ENCODE measurements at regions not wholly inside any gene's neighbourhood (a gene's known extent, or its start where the extent isn't known, plus 50 kb on each side); places are given as distances from the start of the nearest gene placed in this dataset.
"Not testable (repeated sequence)": the region's sequence is repeated elsewhere in the genome, so short reads cannot be mapped to it uniquely, and the experiment has no call there.

GRCh38 chr22:48627966-48628365 lies 1199.7 kb downstream of the BRD1 start:
- ATAC-seq (replicated peaks in 1 of 2) = no peak
- H3K27me3 Mint-ChIP-seq (ENCODE audit: low read depth) = peaks cover 19% of the 10 kb centered on the region
- peaks cover 5% of the 10 kb centered on the region for H3K4me1 Mint-ChIP-seq (ENCODE audit: low read depth)
- no peak overlapping the region for H3K27ac Mint-ChIP-seq
- no peak overlapping the region for H3K4me3 Mint-ChIP-seq
- no peaks in the 10 kb centered on the region for H3K9me3 Mint-ChIP-seq
- no peaks in the 10 kb centered on the region for H3K36me3 Mint-ChIP-seq (ENCODE audit: insufficient read depth in 2 of 2)
- DNase-seq = no peak

GRCh38 chr22:48627203-48627602 lies 1200.5 kb downstream of the BRD1 start:
- no peak for ATAC-seq (replicated peaks in 1 of 2)
- no peak for DNase-seq
- Mint-ChIP-seq H3K27me3 (ENCODE audit: low read depth) (peaks cover 19% of the 10 kb centered on the region), H3K4me1 (ENCODE audit: low read depth) (peaks cover 5% of the 10 kb centered on the region), H3K4me3 (no peak overlapping the region), H3K27ac (no peak overlapping the region), H3K36me3 (ENCODE audit: insufficient read depth in 2 of 2) (no peaks in the 10 kb centered on the region), H3K9me3 (no peaks in the 10 kb centered on the region)

DNA sequence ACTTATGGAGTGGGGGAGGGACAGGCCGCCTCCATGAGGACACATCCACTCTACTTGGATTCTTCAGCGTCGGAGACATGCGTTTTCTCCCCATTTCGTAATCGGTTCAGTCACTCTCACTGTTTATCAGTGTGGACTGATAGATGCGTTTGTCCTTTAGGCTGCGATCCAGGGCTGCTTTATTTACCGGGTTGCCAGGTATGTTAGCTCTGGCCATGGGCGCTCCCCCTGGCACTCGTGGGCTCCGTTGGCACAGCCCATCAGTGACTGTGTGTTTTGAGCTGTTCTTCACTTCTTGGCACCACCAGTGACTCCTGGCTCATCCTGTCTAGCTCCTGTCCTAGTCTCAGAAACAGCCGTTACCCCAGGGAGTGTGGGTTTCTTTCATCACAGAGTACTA lies 1203.3 kb downstream of the BRD1 start:
- Mint-ChIP-seq H3K4me1 (ENCODE audit: low read depth) (peaks cover 5% of the 10 kb centered on the region), H3K27ac (no peak overlapping the region), H3K36me3 (ENCODE audit: insufficient read depth in 2 of 2) (no peaks in the 10 kb centered on the region), H3K27me3 (ENCODE audit: low read depth) (peaks cover 19% of the 10 kb centered on the region), H3K9me3 (no peaks in the 10 kb centered on the region), H3K4me3 (no peak overlapping the region)
- DNase-seq (no peak), ATAC-seq (replicated peaks in 1 of 2) (no peak)

DNA sequence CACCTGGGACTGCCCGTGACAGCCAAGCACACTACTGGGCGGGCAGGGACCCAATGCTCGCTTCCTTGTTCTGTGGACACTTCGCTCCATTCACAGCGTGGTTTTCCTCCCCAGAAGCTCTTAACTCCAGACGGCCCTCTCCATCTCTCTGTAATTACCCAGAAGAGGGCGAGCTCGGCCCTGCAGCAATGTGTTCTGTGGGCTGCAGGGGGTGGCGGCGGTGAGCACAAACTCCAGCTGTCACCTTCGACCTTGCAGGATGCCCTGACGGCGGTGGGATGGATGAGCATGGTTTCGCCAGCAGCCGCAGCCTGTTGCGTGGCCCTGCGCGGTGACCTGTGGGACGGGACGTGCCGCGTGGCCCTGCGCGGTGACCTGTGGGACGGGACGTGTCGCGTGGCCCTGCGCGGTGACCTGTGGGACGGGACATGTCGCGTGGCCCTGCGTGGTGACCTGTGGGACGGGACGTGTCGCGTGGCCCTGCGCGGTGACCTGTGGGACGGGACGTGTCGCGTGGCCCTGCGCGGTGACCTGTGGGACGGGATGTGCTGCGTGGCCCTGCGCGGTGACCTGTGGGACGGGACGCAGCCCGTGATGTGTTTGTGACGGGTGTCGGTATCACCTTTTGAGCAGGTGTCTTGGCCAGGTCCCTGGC lies 1204.7 kb downstream of the BRD1 start:
- Mint-ChIP-seq H3K4me3 (no peak overlapping the region), H3K27me3 (ENCODE audit: low read depth) (peaks cover 19% of the 10 kb centered on the region), H3K36me3 (ENCODE audit: insufficient read depth in 2 of 2) (no peaks in the 10 kb centered on the region), H3K4me1 (ENCODE audit: low read depth) (peaks cover 5% of the 10 kb centered on the region), H3K9me3 (no peaks in the 10 kb centered on the region), H3K27ac (no peak overlapping the region)
- ATAC-seq (replicated peaks in 1 of 2) (no peak), DNase-seq (no peak)

GRCh38 chr22:48621085-48621484 lies 1206.6 kb downstream of the BRD1 start:
- no peak for DNase-seq
- ATAC-seq (replicated peaks in 1 of 2) = no peak
- peaks cover 10% of the 10 kb centered on the region for H3K27me3 Mint-ChIP-seq (ENCODE audit: low read depth)
- no peak overlapping the region for H3K4me3 Mint-ChIP-seq
- H3K36me3 Mint-ChIP-seq (ENCODE audit: insufficient read depth in 2 of 2) = no peaks in the 10 kb centered on the region
- H3K27ac Mint-ChIP-seq = no peak overlapping the region
- no peaks in the 10 kb centered on the region for H3K9me3 Mint-ChIP-seq
- H3K4me1 Mint-ChIP-seq (ENCODE audit: low read depth) = no peaks in the 10 kb centered on the region

GRCh38 chr22:48620460-48620859 lies 1207.2 kb downstream of the BRD1 start:
- not testable (repeated sequence) for H3K4me3 Mint-ChIP-seq; ATAC-seq (replicated peaks in 1 of 2); H3K27me3 Mint-ChIP-seq (ENCODE audit: low read depth); H3K4me1 Mint-ChIP-seq (ENCODE audit: low read depth); DNase-seq; H3K36me3 Mint-ChIP-seq (ENCODE audit: insufficient read depth in 2 of 2); H3K27ac Mint-ChIP-seq; H3K9me3 Mint-ChIP-seq

GRCh38 chr22:48619721-48620120 lies 1208.0 kb downstream of the BRD1 start:
- no peaks in the 10 kb centered on the region for H3K27me3 Mint-ChIP-seq (ENCODE audit: low read depth)
- no peaks in the 10 kb centered on the region for H3K36me3 Mint-ChIP-seq (ENCODE audit: insufficient read depth in 2 of 2)
- no peaks in the 10 kb centered on the region for H3K9me3 Mint-ChIP-seq
- DNase-seq = no peak
- H3K27ac Mint-ChIP-seq = no peak overlapping the region
- H3K4me1 Mint-ChIP-seq (ENCODE audit: low read depth) = no peaks in the 10 kb centered on the region
- ATAC-seq (replicated peaks in 1 of 2) = no peak
- no peak overlapping the region for H3K4me3 Mint-ChIP-seq

- DNase-seq (no peak), ATAC-seq (replicated peaks in 1 of 2) (no peak)
- Mint-ChIP-seq H3K4me1 (ENCODE audit: low read depth) (no peaks in the 10 kb centered on the region), H3K9me3 (no peaks in the 10 kb centered on the region), H3K4me3 (no peak overlapping the region), H3K27me3 (ENCODE audit: low read depth) (no peaks in the 10 kb centered on the region), H3K36me3 (ENCODE audit: insufficient read depth in 2 of 2) (no peaks in the 10 kb centered on the region), H3K27ac (no peak overlapping the region)
Observed at GRCh38 chr22:48618326-48618725, 1209.3 kb downstream of the BRD1 start.

DNA sequence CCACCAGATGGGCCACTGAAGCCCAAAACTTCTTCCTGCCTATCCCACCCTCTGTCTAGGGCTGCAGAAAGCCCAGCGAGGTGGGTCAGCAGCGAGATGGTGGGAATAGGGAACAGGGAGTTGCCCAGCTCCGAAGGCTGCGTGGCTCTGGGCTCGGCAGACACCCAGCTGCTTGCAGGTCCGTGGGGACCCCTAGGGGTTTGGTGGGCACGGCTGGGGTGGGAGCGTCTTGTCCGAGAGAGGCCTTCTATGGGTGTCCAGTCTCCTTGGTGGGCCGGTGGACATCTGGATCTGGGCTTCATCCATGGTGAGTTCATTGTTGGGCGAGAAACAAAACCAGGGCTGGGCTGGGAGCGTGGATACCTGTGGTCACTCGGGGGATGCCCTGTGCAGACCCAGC lies 1211.0 kb downstream of the BRD1 start:
- Mint-ChIP-seq H3K4me1 (ENCODE audit: low read depth) (no peaks in the 10 kb centered on the region), H3K4me3 (no peak overlapping the region), H3K27me3 (ENCODE audit: low read depth) (no peaks in the 10 kb centered on the region), H3K27ac (no peak overlapping the region), H3K36me3 (ENCODE audit: insufficient read depth in 2 of 2) (no peaks in the 10 kb centered on the region), H3K9me3 (no peaks in the 10 kb centered on the region)
- ATAC-seq (replicated peaks in 1 of 2) (no peak), DNase-seq (no peak)

- Mint-ChIP-seq H3K27me3 (ENCODE audit: low read depth) (no peaks in the 10 kb centered on the region), H3K36me3 (ENCODE audit: insufficient read depth in 2 of 2) (no peaks in the 10 kb centered on the region), H3K4me3 (no peak overlapping the region), H3K9me3 (no peaks in the 10 kb centered on the region), H3K4me1 (ENCODE audit: low read depth) (no peaks in the 10 kb centered on the region), H3K27ac (no peak overlapping the region)
- ATAC-seq (replicated peaks in 1 of 2) (no peak), DNase-seq (no peak)
Observed at GRCh38 chr22:48615171-48616008, 1212.3 kb downstream of the BRD1 start.

- ATAC-seq (replicated peaks in 1 of 2) (no peak), DNase-seq (no peak)
- H3K27ac Mint-ChIP-seq = no peak overlapping the region
- no peaks in the 10 kb centered on the region for H3K27me3 Mint-ChIP-seq (ENCODE audit: low read depth)
- no peaks in the 10 kb centered on the region for H3K36me3 Mint-ChIP-seq (ENCODE audit: insufficient read depth in 2 of 2)
- no peaks in the 10 kb centered on the region for H3K4me1 Mint-ChIP-seq (ENCODE audit: low read depth)
- H3K4me3 Mint-ChIP-seq = no peak overlapping the region
- H3K9me3 Mint-ChIP-seq = no peaks in the 10 kb centered on the region
Observed at GRCh38 chr22:48613566-48614200, 1214.0 kb downstream of the BRD1 start.

DNA sequence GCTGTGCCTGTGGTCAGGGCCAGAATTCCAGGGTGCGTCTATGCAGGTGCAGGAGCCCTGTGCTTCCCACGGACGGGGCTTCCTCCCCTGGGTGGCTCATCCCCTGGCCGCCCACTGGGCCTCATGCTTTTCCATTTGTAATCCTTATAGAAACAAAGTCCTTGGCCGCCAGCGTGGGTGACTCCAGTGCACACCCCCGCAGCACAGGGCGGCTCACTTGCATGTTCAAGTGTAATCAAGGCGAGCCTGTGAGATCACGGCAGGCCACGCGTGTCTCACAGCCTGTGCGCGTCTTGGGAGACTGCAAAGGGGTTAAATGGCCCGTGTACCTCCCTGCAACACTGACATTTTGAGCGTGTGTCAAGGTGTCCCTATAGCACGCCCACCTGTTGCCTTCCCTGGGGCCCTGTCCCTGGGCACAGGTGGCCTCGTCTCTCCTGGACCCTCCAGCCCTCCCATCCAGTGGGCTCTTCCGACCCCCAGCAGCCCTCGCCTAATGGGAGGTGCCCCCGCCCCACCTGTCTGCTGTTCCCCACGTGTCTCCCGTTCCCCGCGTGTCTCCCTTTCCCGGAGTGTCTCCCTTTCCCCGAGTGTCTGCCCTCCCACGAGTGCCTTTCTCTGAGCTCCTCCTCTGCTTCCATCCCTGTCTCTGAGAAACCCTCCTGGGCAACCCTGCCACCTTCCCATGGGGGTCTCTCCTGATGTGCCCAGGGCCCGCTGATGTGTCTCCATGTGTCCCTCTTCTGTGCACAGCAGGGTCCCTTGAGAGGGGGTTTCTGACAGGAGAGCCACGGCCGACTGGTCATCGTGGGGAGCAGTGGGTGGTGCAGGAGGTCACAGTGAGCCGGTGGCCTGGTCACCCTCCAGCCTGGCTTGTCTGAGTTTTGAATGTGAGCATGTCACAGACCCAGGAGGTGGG lies 1215.3 kb downstream of the BRD1 start:
- Mint-ChIP-seq H3K36me3 (ENCODE audit: insufficient read depth in 2 of 2) (no peaks in the 10 kb centered on the region), H3K9me3 (peaks cover 0 to 4% of the 10 kb centered on the region in 2 donors), H3K27me3 (ENCODE audit: low read depth) (no peaks in the 10 kb centered on the region), H3K4me1 (ENCODE audit: low read depth) (no peaks in the 10 kb centered on the region), H3K27ac (no peak overlapping the region), H3K4me3 (no peak overlapping the region)
- DNase-seq (no peak), ATAC-seq (replicated peaks in 1 of 2) (no peak)
